Nephron progenitor cell (in vitro differentiated cells): ENCODE measurements at regions not wholly inside any gene's neighbourhood (a gene's known extent, or its start where the extent isn't known, plus 50 kb on each side); places are given as distances from the start of the nearest gene placed in this dataset.

ENCODE experiments used
- DNase-seq: peaks from one replicate; pipeline ENCODE4 v3.0.0; 2021
- H3K27ac Mint-ChIP-seq: 2 replicates; pipeline ENCODE4 v1.8.0; 2021; ENCODE audit warnings: mild to moderate bottlenecking, moderate library complexity, mixed read lengths
- H3K27me3 Mint-ChIP-seq: 2 replicates; pipeline ENCODE4 v1.8.0; 2021; ENCODE audit warnings: mild to moderate bottlenecking, low read depth, mixed read lengths; ENCODE audit not compliant: poor library complexity
- H3K36me3 Mint-ChIP-seq: 2 replicates; pipeline ENCODE4 v1.8.0; 2021; ENCODE audit warnings: low read depth, mixed read lengths
- H3K4me1 Mint-ChIP-seq: 2 replicates; pipeline ENCODE4 v1.8.0; 2021; ENCODE audit warnings: mixed read lengths
- H3K4me3 Mint-ChIP-seq: 2 replicates; pipeline ENCODE4 v1.8.0; 2021; ENCODE audit warnings: mild to moderate bottlenecking, moderate library complexity, mixed read lengths
- H3K9me3 Mint-ChIP-seq: 2 replicates; pipeline ENCODE4 v1.8.0; 2021; ENCODE audit warnings: mild to moderate bottlenecking, moderate library complexity, mixed read lengths
- TF ChIP-seq, protein P1 (sequence below): fragments of 200-600 bp; sonication (generic); IDR thresholded peaks from 2 replicates; pipeline ENCODE4 v1.5.0; 2021; ENCODE audit warnings: antibody characterized with exemption

DNA sequence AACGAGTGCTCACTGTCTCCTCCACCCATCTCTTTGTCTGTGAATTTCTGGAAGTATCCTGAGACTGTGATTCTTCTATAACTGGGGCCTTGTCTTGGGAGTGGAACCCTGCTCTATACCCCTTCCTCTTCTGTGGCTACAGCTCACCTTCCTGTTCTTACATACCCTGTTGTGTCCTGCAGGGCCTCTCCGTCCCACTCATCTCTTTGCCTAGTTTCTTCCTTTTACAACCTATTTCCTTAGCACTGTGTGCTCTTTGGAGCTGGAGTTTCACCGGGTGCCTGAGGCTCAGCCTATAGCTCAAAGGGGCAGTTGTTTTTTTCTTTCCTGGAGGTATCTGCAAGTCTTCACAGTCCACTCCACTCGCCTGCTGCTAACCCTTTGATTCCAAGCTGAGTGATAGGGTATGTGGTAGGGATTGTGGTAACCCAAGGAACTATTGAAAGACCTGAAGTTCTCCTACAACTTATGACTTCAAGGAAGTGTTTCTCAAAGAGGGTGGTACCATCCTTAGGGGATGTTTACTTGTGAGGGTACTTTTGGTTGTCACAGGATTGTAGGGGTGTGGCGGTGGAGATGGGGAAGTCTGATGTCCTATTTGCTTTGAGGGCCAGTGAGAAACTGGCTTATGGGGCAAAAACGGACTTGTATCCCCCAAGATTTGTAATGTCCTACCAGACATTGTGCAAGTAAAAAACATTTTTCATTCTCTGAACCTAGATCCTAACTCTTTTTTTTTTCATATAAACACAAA, 66.6 kb upstream of the ARL8B start:
- Mint-ChIP-seq H3K36me3 (no peaks in the 10 kb centered on the region), H3K4me3 (no peak overlapping the region), H3K4me1 (peaks cover 38% of the 10 kb centered on the region), H3K27me3 (peaks cover 8% of the 10 kb centered on the region), H3K9me3 (no peaks in the 10 kb centered on the region), H3K27ac (peak overlapping the region; percentile 50)
- TF ChIP-seq, protein P1, sequence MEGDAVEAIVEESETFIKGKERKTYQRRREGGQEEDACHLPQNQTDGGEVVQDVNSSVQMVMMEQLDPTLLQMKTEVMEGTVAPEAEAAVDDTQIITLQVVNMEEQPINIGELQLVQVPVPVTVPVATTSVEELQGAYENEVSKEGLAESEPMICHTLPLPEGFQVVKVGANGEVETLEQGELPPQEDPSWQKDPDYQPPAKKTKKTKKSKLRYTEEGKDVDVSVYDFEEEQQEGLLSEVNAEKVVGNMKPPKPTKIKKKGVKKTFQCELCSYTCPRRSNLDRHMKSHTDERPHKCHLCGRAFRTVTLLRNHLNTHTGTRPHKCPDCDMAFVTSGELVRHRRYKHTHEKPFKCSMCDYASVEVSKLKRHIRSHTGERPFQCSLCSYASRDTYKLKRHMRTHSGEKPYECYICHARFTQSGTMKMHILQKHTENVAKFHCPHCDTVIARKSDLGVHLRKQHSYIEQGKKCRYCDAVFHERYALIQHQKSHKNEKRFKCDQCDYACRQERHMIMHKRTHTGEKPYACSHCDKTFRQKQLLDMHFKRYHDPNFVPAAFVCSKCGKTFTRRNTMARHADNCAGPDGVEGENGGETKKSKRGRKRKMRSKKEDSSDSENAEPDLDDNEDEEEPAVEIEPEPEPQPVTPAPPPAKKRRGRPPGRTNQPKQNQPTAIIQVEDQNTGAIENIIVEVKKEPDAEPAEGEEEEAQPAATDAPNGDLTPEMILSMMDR = no peak
- no peak for DNase-seq

DNA sequence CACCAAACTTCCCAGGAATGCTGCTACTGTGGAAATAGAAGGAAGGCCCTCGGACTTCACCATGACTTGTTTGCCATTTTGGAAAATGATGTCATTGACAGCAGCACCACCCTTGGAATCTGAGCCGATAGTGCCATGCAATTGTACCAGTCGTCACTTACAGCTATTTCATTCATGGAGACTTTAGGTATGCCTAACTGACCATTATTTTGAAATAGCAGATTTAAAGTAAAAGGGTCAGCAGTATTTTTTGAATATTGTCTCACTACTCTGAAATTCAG, 66.0 kb upstream of the ARL8B start:
- H3K27me3 Mint-ChIP-seq = peaks cover 8% of the 10 kb centered on the region
- TF ChIP-seq, protein P1 = no peak
- peaks cover 38% of the 10 kb centered on the region for H3K4me1 Mint-ChIP-seq
- H3K27ac Mint-ChIP-seq = no peak overlapping the region
- H3K36me3 Mint-ChIP-seq = no peaks in the 10 kb centered on the region
- no peak overlapping the region for H3K4me3 Mint-ChIP-seq
- DNase-seq = no peak
- no peaks in the 10 kb centered on the region for H3K9me3 Mint-ChIP-seq

DNA sequence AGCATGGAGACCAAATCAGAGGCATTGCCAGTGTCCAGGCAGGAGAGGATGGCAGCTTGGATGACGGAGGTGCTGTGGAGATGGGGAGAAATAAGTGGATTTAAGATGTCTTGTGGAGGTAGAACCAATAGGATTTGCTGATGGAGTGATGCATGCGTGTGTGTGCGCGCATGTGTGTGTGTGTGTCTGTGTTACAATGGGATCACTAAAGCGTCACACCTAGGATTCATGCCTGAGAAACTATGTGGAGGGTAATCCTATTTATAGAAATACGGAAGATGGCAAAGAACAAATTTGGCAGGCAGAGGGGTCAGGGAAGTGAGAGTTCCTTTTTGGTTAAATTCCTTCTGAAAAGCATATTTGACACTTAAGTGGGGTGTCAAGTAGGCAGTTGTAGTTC, 64.8 kb upstream of the ARL8B start:
- no peak for DNase-seq
- peaks cover 8% of the 10 kb centered on the region for H3K27me3 Mint-ChIP-seq
- no peaks in the 10 kb centered on the region for H3K36me3 Mint-ChIP-seq
- H3K9me3 Mint-ChIP-seq = no peaks in the 10 kb centered on the region
- H3K27ac Mint-ChIP-seq = no peak overlapping the region
- peaks cover 42% of the 10 kb centered on the region for H3K4me1 Mint-ChIP-seq
- TF ChIP-seq, protein P1 = no peak
- H3K4me3 Mint-ChIP-seq = no peak overlapping the region

DNA sequence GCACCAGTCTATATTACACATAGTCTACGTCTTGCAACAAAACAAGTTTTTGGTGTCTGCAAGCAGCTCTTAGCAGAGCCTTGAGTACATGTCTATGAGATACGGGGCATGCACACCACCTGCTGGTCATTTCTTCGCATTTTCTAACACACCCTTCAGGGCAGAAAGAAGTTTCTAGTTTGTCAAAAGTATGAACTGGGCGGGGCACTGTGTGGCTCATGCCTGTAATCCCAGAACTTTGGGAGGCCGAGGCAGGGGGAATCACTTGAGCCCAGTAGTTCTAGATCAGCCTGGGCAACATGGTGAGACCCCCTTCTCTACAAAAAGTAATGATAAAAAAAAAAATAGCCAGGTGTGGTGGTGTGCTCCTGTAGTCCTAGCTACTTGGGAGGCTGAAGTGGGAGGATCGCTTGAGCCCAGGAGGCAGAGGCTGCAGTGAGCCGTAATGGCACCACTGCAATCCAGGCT, 64.2 kb upstream of the ARL8B start:
- peaks cover 35% of the 10 kb centered on the region for H3K4me1 Mint-ChIP-seq
- peak; percentile 49 for DNase-seq
- no peak overlapping the region for H3K4me3 Mint-ChIP-seq
- H3K36me3 Mint-ChIP-seq = no peaks in the 10 kb centered on the region
- no peaks in the 10 kb centered on the region for H3K9me3 Mint-ChIP-seq
- TF ChIP-seq, protein P1 = peak; percentile 56
- H3K27ac Mint-ChIP-seq = no peak overlapping the region
- H3K27me3 Mint-ChIP-seq = peaks cover 8% of the 10 kb centered on the region

DNA sequence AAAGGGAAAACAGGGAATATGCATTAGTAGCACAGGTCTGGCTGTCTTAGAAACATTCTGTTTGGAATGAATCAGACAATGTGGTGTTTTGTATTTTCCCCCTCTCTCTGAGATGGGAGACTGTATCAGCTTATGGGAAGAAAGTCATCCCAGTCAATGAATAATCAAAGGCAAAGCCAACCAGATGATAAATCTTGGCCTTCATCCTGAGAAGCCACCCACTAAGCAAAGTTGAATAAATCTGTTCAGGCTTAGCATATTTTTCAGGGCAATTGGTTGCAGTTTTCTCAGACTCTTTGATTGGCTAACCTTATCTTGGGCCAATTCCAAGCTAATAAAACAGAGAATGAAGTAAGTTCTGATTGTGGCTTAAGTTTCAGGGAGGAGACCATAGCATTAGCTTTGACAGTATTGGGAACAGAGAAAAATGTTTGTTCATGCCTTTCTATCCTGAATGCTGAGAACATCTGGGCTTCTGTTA, 63.6 kb upstream of the ARL8B start:
- H3K4me3 Mint-ChIP-seq = no peak overlapping the region
- TF ChIP-seq, protein P1 = no peak
- no peak for DNase-seq
- H3K27ac Mint-ChIP-seq = no peak overlapping the region
- peaks cover 29% of the 10 kb centered on the region for H3K4me1 Mint-ChIP-seq
- H3K36me3 Mint-ChIP-seq = no peaks in the 10 kb centered on the region
- peaks cover 4% of the 10 kb centered on the region for H3K27me3 Mint-ChIP-seq
- no peaks in the 10 kb centered on the region for H3K9me3 Mint-ChIP-seq

DNA sequence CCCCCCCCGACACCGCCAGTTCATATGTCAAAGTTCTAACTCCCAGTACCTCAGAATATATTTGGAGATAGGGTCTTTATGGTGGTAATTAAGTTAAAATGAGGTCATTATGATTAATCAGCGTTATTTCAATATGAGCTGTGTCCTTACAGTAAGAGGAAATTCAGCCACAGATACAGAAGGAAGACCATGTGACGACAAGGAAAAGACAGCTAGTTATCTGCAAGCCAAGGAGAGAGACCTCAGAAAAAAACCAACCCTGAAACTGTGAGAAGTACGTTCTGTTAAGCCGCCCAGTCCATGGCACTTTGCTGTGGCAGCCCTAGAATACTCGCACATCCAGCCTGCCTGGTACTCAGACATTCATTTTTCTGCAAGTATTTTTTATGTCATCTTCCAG, 62.3 kb upstream of the ARL8B start:
- TF ChIP-seq, protein P1 = no peak
- Mint-ChIP-seq H3K9me3 (no peaks in the 10 kb centered on the region), H3K36me3 (no peaks in the 10 kb centered on the region), H3K4me3 (no peak overlapping the region), H3K27ac (no peak overlapping the region), H3K27me3 (peaks cover 6% of the 10 kb centered on the region), H3K4me1 (peaks cover 22% of the 10 kb centered on the region)
- no peak for DNase-seq
